Ishikawa (cell line): ENCODE measurements at regions not wholly inside any gene's neighbourhood (a gene's known extent, or its start where the extent isn't known, plus 50 kb on each side); places are given as distances from the start of the nearest gene placed in this dataset.

ENCODE experiments used
- CEBPB ChIP-seq: IDR thresholded peaks from 2 replicates; pipeline ENCODE4 v1.6.1; 2012
- EGR1 ChIP-seq: IDR thresholded peaks from 2 replicates; pipeline ENCODE4 v1.6.1; 2012
- EP300 ChIP-seq: IDR thresholded peaks from 2 replicates; pipeline ENCODE4 v1.6.1; 2012; ENCODE audit warnings: borderline replicate concordance
- RAD21 ChIP-seq: IDR thresholded peaks from 2 replicates; pipeline ENCODE4 v1.6.1; 2012; ENCODE audit warnings: low read depth
- REST ChIP-seq: IDR thresholded peaks from 2 replicates; pipeline ENCODE4 v1.6.1; 2012; ENCODE audit warnings: low read depth, mild to moderate bottlenecking
- TEAD4 ChIP-seq: IDR thresholded peaks from 2 replicates; pipeline ENCODE4 v1.6.1; 2012
- TF ChIP-seq, protein P1 (sequence below): IDR thresholded peaks from 2 replicates; pipeline ENCODE4 v1.6.1; 2012

- TF ChIP-seq CEBPB, result no peak
- no peak for TF ChIP-seq RAD21
- no peak for TF ChIP-seq EGR1
- TF ChIP-seq, protein P1, sequence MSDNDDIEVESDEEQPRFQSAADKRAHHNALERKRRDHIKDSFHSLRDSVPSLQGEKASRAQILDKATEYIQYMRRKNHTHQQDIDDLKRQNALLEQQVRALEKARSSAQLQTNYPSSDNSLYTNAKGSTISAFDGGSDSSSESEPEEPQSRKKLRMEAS, result no peak
- TF ChIP-seq REST, result no peak
- TF ChIP-seq TEAD4, result no peak
- no peak for TF ChIP-seq EP300
Observed at GRCh38 chr9:135248111-135248510, 160.6 kb downstream of the OLFM1 start.
